Adrenal gland (tissue), 9 donors: ENCODE measurements at regions not wholly inside any gene's neighbourhood (a gene's known extent, or its start where the extent isn't known, plus 50 kb on each side); places are given as distances from the start of the nearest gene placed in this dataset.
"Not testable (repeated sequence)": the region's sequence is repeated elsewhere in the genome, so short reads cannot be mapped to it uniquely, and the experiment has no call there.

ENCODE experiments used
- DNase-seq, 7 donors: peaks; one replicate each; pipeline ENCODE4 v3.0.0-alpha.2; 2019 to 2020
- H3K27ac ChIP-seq, 5 donors: fragments of 200-600 bp; sonication (generic) in 4 of 5; 1 replicate in 3 of 5; 2 replicates in 2 of 5; pipeline versions ENCODE4 v1.5.1 to v1.8.0; 2016 to 2020; ENCODE audit warnings: mild to moderate bottlenecking in 1 of 5
- H3K27me3 ChIP-seq: fragments of 200-600 bp; 2 replicates; pipeline ENCODE4 v1.8.0; 2021
- H3K36me3 ChIP-seq, 2 donors: fragments of 200-600 bp; replicated peaks in 1 of 2; 1 replicate in 1 of 2; 2 replicates in 1 of 2; pipeline versions ENCODE4 v1.5.1 to v1.8.0; 2018 to 2022
- H3K4me1 ChIP-seq, 2 donors: fragments of 200-600 bp; replicated peaks in 1 of 2; 1 replicate in 1 of 2; 2 replicates in 1 of 2; pipeline versions ENCODE4 v1.5.1 to v1.8.0; 2018 to 2021
- H3K4me3 ChIP-seq, 4 donors: fragments of 200-600 bp; sonication (generic) in 3 of 4; one replicate each; pipeline ENCODE4 v1.5.1; 2016 to 2018
- H3K9me3 ChIP-seq, 3 donors: fragments of 200-600 bp; sonication (generic) in 1 of 3; replicated peaks in 1 of 3; 1 replicate in 2 of 3; 2 replicates in 1 of 3; pipeline versions ENCODE4 v1.5.1 to v1.8.0; 2016 to 2021
- POLR2A ChIP-seq, 2 donors: fragments of 450-650 bp; IDR thresholded peaks; one replicate each; pipeline ENCODE4 v1.6.1; 2017; ENCODE audit warnings: antibody characterized with exemption in 2 of 2, mild to moderate bottlenecking in 2 of 2, moderate library complexity in 1 of 2
- WGBS, 4 donors: extraction: QIAGEN DNeasy Blood & Tissue Kit in 2 of 4; methylation state at CpG; one replicate each; pipeline versions ENCODE4 v1.1.5 to v1.1.7; 2013 to 2017; 5-methylcytosine and 5-hydroxymethylcytosine counted together
- intact Hi-C, 2 donors: fragments of 100-400 bp; cut with DNase I; formaldehyde crosslinking; loops; one replicate each; pipeline versions ENCODE4 v1.14.1 to v1.15.0; 2022 to 2023
- TF ChIP-seq, protein P1 (sequence below), 6 experiments: fragments of 450-650 bp in 4 of 6; fragments of 200-600 bp in 2 of 6; sonication (generic) in 1 of 6; IDR thresholded peaks; 1 replicate in 5 of 6; 2 replicates in 1 of 6; pipeline versions ENCODE4 v1.5.1 to v1.8.0; 2016 to 2021; ENCODE audit warnings: antibody characterized with exemption in 6 of 6, mild to moderate bottlenecking in 2 of 6, moderate library complexity in 1 of 6
- donor health status: healthy with polysubstance abuse.
- donor health status: Bipolar disorder and iron deficiency.
- donor health status: DM: yes; HTN: yes; CAD: no.
- donor health status: DM: no; HTN: no; CAD: no.
- donor health status: DM: no; HTN: no; CAD: no.

DNA sequence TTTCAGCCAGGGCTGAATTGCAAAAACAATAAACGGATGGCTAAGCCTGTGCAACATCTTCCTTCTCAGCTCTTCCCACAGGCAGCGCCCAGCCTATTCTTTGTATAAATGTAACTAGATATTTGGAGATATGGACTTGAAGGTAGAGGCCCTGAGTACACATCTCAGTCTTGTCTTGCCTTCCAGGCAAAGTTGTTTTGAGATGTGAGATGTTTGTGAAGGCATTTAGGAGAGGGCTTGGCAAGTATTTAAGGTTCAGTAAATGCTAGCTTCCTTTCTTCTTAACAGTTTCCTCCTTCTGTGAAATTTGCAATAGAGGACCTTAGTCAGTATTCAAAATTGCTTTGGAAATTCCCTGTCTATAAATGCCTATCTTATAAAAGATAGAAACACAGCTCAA, 228.8 kb downstream of the NR2F1-AS1 start:
- Histone ChIP-seq H3K36me3 (no peaks in the 10 kb centered on the region), H3K27me3 (peaks cover 7% of the 10 kb centered on the region), H3K27ac (no peak overlapping the region), H3K9me3 (no peaks in the 10 kb centered on the region), H3K4me3 (no peak overlapping the region), H3K4me1 (no peaks in the 10 kb centered on the region)
- DNase-seq = no peak
- TF ChIP-seq, protein P1, sequence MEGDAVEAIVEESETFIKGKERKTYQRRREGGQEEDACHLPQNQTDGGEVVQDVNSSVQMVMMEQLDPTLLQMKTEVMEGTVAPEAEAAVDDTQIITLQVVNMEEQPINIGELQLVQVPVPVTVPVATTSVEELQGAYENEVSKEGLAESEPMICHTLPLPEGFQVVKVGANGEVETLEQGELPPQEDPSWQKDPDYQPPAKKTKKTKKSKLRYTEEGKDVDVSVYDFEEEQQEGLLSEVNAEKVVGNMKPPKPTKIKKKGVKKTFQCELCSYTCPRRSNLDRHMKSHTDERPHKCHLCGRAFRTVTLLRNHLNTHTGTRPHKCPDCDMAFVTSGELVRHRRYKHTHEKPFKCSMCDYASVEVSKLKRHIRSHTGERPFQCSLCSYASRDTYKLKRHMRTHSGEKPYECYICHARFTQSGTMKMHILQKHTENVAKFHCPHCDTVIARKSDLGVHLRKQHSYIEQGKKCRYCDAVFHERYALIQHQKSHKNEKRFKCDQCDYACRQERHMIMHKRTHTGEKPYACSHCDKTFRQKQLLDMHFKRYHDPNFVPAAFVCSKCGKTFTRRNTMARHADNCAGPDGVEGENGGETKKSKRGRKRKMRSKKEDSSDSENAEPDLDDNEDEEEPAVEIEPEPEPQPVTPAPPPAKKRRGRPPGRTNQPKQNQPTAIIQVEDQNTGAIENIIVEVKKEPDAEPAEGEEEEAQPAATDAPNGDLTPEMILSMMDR (IDR thresholded peaks at IDR 0.05) = no peak
- TF ChIP-seq POLR2A (IDR thresholded peaks at IDR 0.05) = no peak
- intact Hi-C loops = no loop called here
- WGBS, 4 donors = 81 to 96% (median 90%) methylated on average over 2 of the region's 2 CpGs

DNA sequence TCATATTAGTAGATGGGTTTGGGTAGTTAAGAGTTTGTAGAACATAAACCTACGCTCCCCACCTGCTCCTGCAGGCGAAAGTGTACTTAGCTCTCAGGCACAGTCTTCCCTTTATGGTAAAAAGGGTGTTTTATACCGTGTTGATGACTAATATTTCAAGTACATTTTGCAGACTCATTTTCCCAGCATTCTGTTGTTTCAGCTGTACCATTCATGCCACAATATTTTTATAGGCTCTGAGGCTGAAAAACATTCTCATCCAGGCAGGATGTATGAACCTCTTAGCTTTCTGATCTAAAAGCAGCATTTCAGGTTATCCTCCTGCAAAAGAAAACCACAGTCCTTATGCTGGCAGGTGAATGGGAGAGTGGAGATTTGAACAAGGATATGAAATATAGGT, 231.4 kb downstream of the NR2F1-AS1 start:
- Histone ChIP-seq H3K27ac (no peak overlapping the region), H3K36me3 (no peaks in the 10 kb centered on the region), H3K9me3 (no peaks in the 10 kb centered on the region), H3K4me1 (no peaks in the 10 kb centered on the region), H3K4me3 (no peak overlapping the region), H3K27me3 (peaks cover 7% of the 10 kb centered on the region)
- intact Hi-C loops = no loop called here
- TF ChIP-seq, protein P1 (IDR thresholded peaks at IDR 0.05) = no peak
- TF ChIP-seq POLR2A (IDR thresholded peaks at IDR 0.05) = no peak
- no peak for DNase-seq
- 67 to 71% (median 70%) methylated on average over 3 of the region's 3 CpGs for WGBS, 4 donors

DNA sequence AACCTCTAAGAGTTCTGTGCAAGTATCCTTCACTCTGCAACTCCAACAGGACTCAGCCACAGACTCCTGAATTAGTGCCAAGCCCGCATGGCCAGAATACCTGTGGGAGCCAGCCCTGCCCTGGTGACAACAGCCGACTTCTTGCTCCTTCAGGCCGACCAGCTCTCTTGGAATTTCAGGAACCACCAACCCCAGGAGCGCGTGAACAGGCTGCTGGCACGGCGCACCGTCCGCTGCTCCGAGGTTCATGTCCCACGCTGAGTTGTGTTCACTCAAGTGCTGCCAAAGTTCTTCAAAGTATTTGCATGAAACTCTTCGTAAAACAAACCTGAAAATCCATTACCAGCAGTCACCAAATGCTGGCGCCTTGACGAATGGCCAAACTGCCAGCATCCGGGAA, 232.8 kb downstream of the NR2F1-AS1 start:
- Histone ChIP-seq H3K27ac (no peak overlapping the region), H3K4me3 (no peak overlapping the region), H3K36me3 (no peaks in the 10 kb centered on the region), H3K4me1 (no peaks in the 10 kb centered on the region), H3K27me3 (peaks cover 7% of the 10 kb centered on the region), H3K9me3 (no peaks in the 10 kb centered on the region)
- intact Hi-C loops = no loop called here
- WGBS, 4 donors = 80 to 84% (median 82%) methylated on average over 12 to 15 of the region's 15 CpGs
- no peak for TF ChIP-seq POLR2A (IDR thresholded peaks at IDR 0.05)
- TF ChIP-seq, protein P1 (IDR thresholded peaks at IDR 0.05) = no peak
- DNase-seq = no peak

DNA sequence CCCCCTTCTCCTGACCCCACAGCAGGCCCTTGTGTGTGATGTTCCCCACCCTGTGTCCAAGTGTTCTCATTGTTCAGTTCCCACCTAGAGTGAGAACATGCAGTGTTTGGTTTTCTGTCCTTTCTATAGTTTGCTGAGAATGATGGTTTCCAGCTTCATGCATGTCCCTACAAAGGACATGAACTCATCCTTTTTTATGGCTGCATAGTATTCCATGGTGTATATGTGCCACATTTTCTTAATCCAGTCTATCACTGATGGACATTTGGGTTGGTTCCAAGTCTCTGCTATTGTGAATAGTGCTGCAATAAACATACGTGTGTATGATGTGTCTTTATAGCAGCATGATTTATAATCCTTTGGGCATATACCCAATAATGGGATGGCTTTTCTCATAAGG, 234.2 kb downstream of the NR2F1-AS1 start:
- H3K4me1 ChIP-seq, intact Hi-C loops, H3K4me3 ChIP-seq, H3K27me3 ChIP-seq, DNase-seq, H3K27ac ChIP-seq, H3K36me3 ChIP-seq, H3K9me3 ChIP-seq: not testable (repeated sequence)
- WGBS, 4 donors = 38 to 80% (median 55%) methylated on average over 1 of the region's 1 CpG

DNA sequence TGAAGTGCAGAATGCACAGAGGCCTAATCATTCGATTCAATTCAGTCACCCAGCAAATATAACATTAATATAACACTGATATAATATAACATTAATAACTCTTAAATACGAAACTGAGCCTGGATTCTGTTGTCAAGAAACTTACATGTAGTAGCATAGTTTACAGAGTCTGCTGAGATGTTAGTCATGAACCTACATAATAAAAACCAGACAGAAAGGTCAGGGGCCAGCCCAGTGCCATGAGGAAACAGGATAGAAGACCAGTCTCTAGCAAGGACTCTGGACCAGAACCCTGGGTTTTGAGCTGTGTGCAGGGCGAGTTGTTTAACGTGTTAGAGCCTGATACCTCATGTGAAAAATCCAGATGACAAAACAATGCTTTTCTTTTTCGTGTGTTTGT, 234.7 kb downstream of the NR2F1-AS1 start:
- Histone ChIP-seq H3K36me3 (no peaks in the 10 kb centered on the region), H3K9me3 (no peaks in the 10 kb centered on the region), H3K4me3 (no peak overlapping the region), H3K4me1 (no peaks in the 10 kb centered on the region), H3K27me3 (peaks cover 7% of the 10 kb centered on the region), H3K27ac (no peak overlapping the region)
- WGBS, 4 donors = 78 to 86% (median 82%) methylated on average over 5 of the region's 5 CpGs
- intact Hi-C loops = no loop called here
- DNase-seq = no peak
- no peak for TF ChIP-seq POLR2A (IDR thresholded peaks at IDR 0.05)
- TF ChIP-seq, protein P1 (IDR thresholded peaks at IDR 0.05) = no peak
